CD4-positive, alpha-beta memory T cell (primary cell): ENCODE measurements at regions not wholly inside any gene's neighbourhood (a gene's known extent, or its start where the extent isn't known, plus 50 kb on each side); places are given as distances from the start of the nearest gene placed in this dataset.

ENCODE experiments used
- CTCF ChIA-PET: fragments of 350-600 bp; sonication (Branson Sonifier 250); formaldehyde crosslinking; loops from one replicate; lab custom pipeline; 2021; ENCODE audit warnings: inconsistent platforms; ENCODE audit not compliant: partially characterized antibody; lab: Charles Lee
- POLR2A ChIA-PET: fragments of 350-600 bp; sonication (Branson Sonifier 250); formaldehyde crosslinking; loops from one replicate; lab custom pipeline; 2021; ENCODE audit not compliant: partially characterized antibody; lab: Charles Lee
- DNase-seq, 5 donors: peaks; one replicate each; pipeline versions ENCODE4 v3.0.0 to v3.0.0-alpha.2; 2020 to 2022; ENCODE audit warnings: mixed read lengths in 1 of 5
- H3K27ac ChIP-seq: one replicate; pipeline ENCODE4 v1.7.0; 2013; ENCODE audit warnings: low read depth, low read length
- H3K27me3 ChIP-seq: 2 replicates; pipeline ENCODE4 v1.7.0; 2013; ENCODE audit warnings: mild to moderate bottlenecking, low read length, moderate library complexity; ENCODE audit not compliant: insufficient read depth
- H3K36me3 ChIP-seq: 2 replicates; pipeline ENCODE4 v1.7.0; 2013; ENCODE audit warnings: mild to moderate bottlenecking, low read length, moderate library complexity; ENCODE audit not compliant: insufficient read depth
- H3K4me1 ChIP-seq: 2 replicates; pipeline ENCODE4 v1.7.0; 2013; ENCODE audit warnings: mild to moderate bottlenecking, low read length, moderate library complexity; ENCODE audit not compliant: insufficient read depth
- H3K4me3 ChIP-seq, 2 donors: one replicate each; pipeline ENCODE4 v1.7.0; 2013; ENCODE audit warnings: low read length in 2 of 2, mild to moderate bottlenecking in 1 of 2
- H3K9me3 ChIP-seq, 2 donors: one replicate each; pipeline ENCODE4 v1.7.0; 2013; ENCODE audit warnings: low read length in 2 of 2, control low read depth in 1 of 2; ENCODE audit not compliant: control insufficient read depth in 1 of 2
- H3K27ac Mint-ChIP-seq, 7 donors: one replicate each; pipeline ENCODE4 v1.8.0; 2020 to 2021; ENCODE audit warnings: mixed read lengths in 7 of 7, mild to moderate bottlenecking in 6 of 7, inconsistent platforms in 3 of 7, moderate library complexity in 3 of 7
- H3K27me3 Mint-ChIP-seq, 2 donors: one replicate each; pipeline ENCODE4 v1.8.0; 2020 to 2021; ENCODE audit warnings: mixed read lengths in 2 of 2
- H3K36me3 Mint-ChIP-seq, 2 donors: one replicate each; pipeline ENCODE4 v1.8.0; 2020 to 2021; ENCODE audit warnings: mixed read lengths in 2 of 2, inconsistent platforms in 1 of 2, mild to moderate bottlenecking in 1 of 2
- H3K4me1 Mint-ChIP-seq, 4 donors: one replicate each; pipeline ENCODE4 v1.8.0; 2020 to 2021; ENCODE audit warnings: mixed read lengths in 4 of 4, mild to moderate bottlenecking in 1 of 4
- H3K4me3 Mint-ChIP-seq, 8 donors: one replicate each; pipeline ENCODE4 v1.8.0; 2020 to 2021; ENCODE audit warnings: mixed read lengths in 8 of 8, mild to moderate bottlenecking in 7 of 8, moderate library complexity in 6 of 8, inconsistent platforms in 3 of 8
- H3K9me3 Mint-ChIP-seq, 8 donors: one replicate each; pipeline ENCODE4 v1.8.0; 2020 to 2021; ENCODE audit warnings: mixed read lengths in 8 of 8, mild to moderate bottlenecking in 5 of 8, inconsistent platforms in 3 of 8, moderate library complexity in 1 of 8
- intact Hi-C: fragments of 100-400 bp; cut with micrococcal nuclease; formaldehyde crosslinking; loops from one replicate; pipeline ENCODE4 v1.15.1; 2023

DNA sequence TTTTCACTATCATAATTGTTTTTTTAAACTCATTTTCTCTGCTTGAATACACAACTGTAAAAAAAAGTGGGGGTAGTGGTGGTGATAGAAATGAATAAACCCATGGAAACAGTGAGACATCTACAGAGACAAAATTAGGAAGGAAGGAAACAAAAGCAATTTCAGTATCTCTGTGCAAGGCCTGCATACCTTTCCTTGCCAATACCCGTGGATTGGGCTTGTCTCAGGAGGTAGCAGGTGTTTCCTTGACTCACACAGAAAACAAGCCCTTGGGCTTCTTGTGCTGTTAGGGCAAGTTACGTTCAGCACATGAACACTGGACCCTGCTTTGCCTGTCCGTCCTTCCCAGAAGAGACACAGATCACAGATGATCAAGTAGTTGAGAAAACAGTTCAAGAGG, 372.2 kb downstream of the ZSWIM6 start:
- Mint-ChIP-seq H3K27ac (no peak overlapping the region), H3K27me3 (peaks cover 6 to 11% of the 10 kb centered on the region in 2 donors), H3K36me3 (no peaks in the 10 kb centered on the region), H3K4me3 (no peak overlapping the region), H3K9me3 (peaks cover 0 to 5% (median 0%) of the 10 kb centered on the region in 8 donors), H3K4me1 (no peaks in the 10 kb centered on the region)
- intact Hi-C loops, result no loop called here
- DNase-seq, result no peak
- H3K4me3 ChIP-seq, result no peak overlapping the region
- no peak overlapping the region for H3K27ac ChIP-seq
- H3K9me3 ChIP-seq, result no peaks in the 10 kb centered on the region
- POLR2A ChIA-PET, result no interaction called here
- CTCF ChIA-PET, result no interaction called here
- no peaks in the 10 kb centered on the region for H3K4me1 ChIP-seq
- H3K36me3 ChIP-seq, result no peaks in the 10 kb centered on the region
- H3K27me3 ChIP-seq, result no peaks in the 10 kb centered on the region

DNA sequence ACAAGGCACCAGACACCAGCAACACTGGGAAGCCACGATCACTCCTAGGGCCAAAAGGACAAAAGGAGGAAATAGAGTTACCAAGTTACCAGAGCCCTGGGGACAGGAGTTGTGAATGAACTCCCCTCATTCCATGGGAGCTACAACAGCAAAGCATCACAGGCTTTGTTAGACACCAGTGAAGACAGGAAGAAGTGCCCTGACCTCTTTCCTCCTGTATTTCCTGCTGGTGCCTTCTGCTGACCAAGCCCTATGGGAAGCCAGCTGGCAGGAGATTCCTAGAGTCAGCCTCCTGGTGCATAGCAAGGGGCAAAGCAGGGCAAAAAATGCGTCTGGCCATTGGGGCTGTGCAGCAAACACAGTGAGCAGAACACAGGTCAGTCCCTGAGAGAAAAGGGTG, 374.7 kb downstream of the ZSWIM6 start:
- Mint-ChIP-seq H3K36me3 (no peaks in the 10 kb centered on the region), H3K27ac (no peak overlapping the region), H3K4me1 (no peaks in the 10 kb centered on the region), H3K4me3 (no peak overlapping the region), H3K27me3 (peaks cover 6 to 8% of the 10 kb centered on the region in 2 donors), H3K9me3 (peaks cover 0 to 14% (median 4%) of the 10 kb centered on the region in 8 donors)
- DNase-seq, result no peak
- Histone ChIP-seq H3K36me3 (no peaks in the 10 kb centered on the region), H3K27ac (no peak overlapping the region), H3K27me3 (no peaks in the 10 kb centered on the region), H3K4me3 (no peak overlapping the region), H3K4me1 (no peaks in the 10 kb centered on the region), H3K9me3 (no peaks in the 10 kb centered on the region)
- POLR2A ChIA-PET, result no interaction called here
- CTCF ChIA-PET, result no interaction called here
- intact Hi-C loops, result no loop called here

DNA sequence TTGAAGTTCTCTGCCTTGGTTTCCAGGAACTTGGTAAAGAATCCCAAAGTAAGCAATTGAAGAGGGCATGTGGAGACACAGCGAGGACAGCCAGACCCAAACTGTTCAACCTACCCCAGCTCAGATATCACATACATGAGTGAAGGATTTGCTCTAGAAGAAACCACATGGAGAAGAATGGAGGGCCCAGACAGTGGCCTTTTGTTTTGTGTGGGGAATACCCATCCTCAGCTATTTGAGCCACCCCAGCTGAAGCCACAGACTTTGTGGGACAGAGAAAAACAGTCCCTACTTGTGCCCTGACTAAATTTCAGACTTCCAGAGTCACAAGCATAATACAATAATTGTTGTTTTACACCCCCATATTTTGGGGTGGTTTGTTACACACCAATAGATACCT, 387.1 kb downstream of the ZSWIM6 start:
- no peaks in the 10 kb centered on the region for H3K27me3 ChIP-seq
- H3K27ac ChIP-seq, result no peak overlapping the region
- Mint-ChIP-seq H3K4me1 (no peaks in the 10 kb centered on the region), H3K9me3 (peaks cover 0 to 13% (median 4%) of the 10 kb centered on the region in 8 donors), H3K36me3 (no peaks in the 10 kb centered on the region), H3K4me3 (no peak overlapping the region), H3K27me3 (peaks cover 2 to 4% of the 10 kb centered on the region in 2 donors), H3K27ac (no peak overlapping the region)
- no peaks in the 10 kb centered on the region for H3K4me1 ChIP-seq
- intact Hi-C loops, result no loop called here
- ChIA-PET POLR2A (no interaction called here), CTCF (no interaction called here)
- no peak overlapping the region for H3K4me3 ChIP-seq
- no peaks in the 10 kb centered on the region for H3K36me3 ChIP-seq
- H3K9me3 ChIP-seq, result no peaks in the 10 kb centered on the region
- DNase-seq, result no peak

DNA sequence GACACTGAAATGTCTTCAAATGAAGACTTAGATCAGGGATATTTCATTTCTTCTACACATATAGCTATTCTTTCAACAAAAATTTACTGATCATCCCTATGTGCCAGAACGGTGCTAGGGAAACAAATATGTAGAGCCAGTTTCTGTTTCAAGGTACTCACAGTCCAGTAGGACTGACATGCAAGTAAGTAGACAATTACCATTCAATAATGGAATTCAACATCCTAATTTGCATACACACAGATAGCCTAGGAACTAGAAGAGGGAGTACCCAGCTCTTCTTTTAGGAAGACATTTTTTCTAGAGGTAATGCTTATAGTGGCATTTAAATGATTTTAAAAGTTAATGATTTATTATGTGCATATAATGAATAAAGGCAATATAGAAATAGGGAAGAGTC, 388.8 kb downstream of the ZSWIM6 start:
- ChIA-PET CTCF (no interaction called here), POLR2A (no interaction called here)
- Histone ChIP-seq H3K27me3 (peaks cover 4% of the 10 kb centered on the region), H3K4me1 (no peaks in the 10 kb centered on the region), H3K36me3 (no peaks in the 10 kb centered on the region), H3K9me3 (no peaks in the 10 kb centered on the region), H3K27ac (no peak overlapping the region), H3K4me3 (no peak overlapping the region)
- H3K27ac Mint-ChIP-seq, result no peak overlapping the region
- no peak overlapping the region for H3K4me3 Mint-ChIP-seq
- intact Hi-C loops, result no loop called here
- no peak for DNase-seq
- peaks cover 0 to 13% (median 4%) of the 10 kb centered on the region in 8 donors for H3K9me3 Mint-ChIP-seq
- H3K4me1 Mint-ChIP-seq, result no peaks in the 10 kb centered on the region
- H3K27me3 Mint-ChIP-seq, result peaks cover 3 to 4% of the 10 kb centered on the region in 2 donors
- no peaks in the 10 kb centered on the region for H3K36me3 Mint-ChIP-seq

DNA sequence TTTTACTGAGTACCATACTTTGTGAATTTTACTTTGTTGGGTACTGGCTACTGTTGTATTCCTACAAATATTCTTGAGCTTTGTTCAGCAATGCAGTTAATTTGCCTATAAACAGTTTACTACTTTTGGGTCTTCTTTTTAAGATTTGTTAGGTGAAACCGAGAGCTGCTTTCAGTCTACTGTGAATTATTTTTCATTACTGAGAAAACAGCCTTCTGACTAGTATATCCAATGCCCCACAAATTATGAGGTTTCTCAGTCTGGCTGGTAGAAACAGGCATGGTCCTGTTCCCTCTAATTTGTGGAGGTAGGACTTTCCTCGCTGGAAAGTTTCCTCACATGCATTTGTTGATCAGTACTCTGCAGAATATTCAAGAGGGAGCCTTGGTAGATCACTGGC, 392.0 kb downstream of the ZSWIM6 start:
- H3K4me3 ChIP-seq, result no peak overlapping the region
- no peaks in the 10 kb centered on the region for H3K4me1 Mint-ChIP-seq
- peaks cover 4% of the 10 kb centered on the region for H3K27me3 ChIP-seq
- H3K27ac ChIP-seq, result no peak overlapping the region
- no peak for DNase-seq
- H3K36me3 ChIP-seq, result no peaks in the 10 kb centered on the region
- intact Hi-C loops, result no loop called here
- H3K9me3 Mint-ChIP-seq, result peaks cover 0 to 13% (median 5%) of the 10 kb centered on the region in 8 donors
- no peaks in the 10 kb centered on the region for H3K9me3 ChIP-seq
- POLR2A ChIA-PET, result no interaction called here
- H3K4me1 ChIP-seq, result no peaks in the 10 kb centered on the region
- no peak overlapping the region for H3K4me3 Mint-ChIP-seq
- H3K27me3 Mint-ChIP-seq, result peaks cover 0 to 3% of the 10 kb centered on the region in 2 donors
- H3K36me3 Mint-ChIP-seq, result no peaks in the 10 kb centered on the region
- CTCF ChIA-PET, result no interaction called here
- H3K27ac Mint-ChIP-seq, result no peak overlapping the region

DNA sequence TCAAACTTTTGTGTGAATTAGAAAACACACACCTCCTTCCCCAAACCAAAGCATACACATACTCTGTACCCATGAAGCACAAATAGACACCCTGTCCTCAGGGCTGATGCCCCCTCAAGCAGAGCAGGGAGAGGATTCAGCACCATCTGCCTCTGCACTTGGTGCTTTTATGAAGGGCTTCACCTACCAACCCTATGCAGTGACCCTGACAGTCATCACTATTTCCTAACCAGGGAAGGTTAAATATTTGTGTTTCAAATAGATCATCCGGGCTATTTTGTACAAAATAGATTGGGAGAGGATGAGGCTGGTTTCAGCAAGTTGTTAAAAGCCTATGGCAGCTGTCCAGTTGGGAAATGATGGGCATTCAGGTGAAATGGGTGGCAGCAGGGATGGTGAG, 396.2 kb downstream of the ZSWIM6 start:
- Histone ChIP-seq H3K36me3 (no peaks in the 10 kb centered on the region), H3K27me3 (peaks cover 4% of the 10 kb centered on the region), H3K9me3 (no peaks in the 10 kb centered on the region), H3K4me3 (no peak overlapping the region), H3K4me1 (no peaks in the 10 kb centered on the region), H3K27ac (no peak overlapping the region)
- POLR2A ChIA-PET, result no interaction called here
- intact Hi-C loops, result no loop called here
- DNase-seq, result no peak
- CTCF ChIA-PET, result no interaction called here
- Mint-ChIP-seq H3K4me3 (no peak overlapping the region), H3K36me3 (no peaks in the 10 kb centered on the region), H3K9me3 (peaks cover 0 to 6% (median 1%) of the 10 kb centered on the region in 8 donors), H3K4me1 (no peaks in the 10 kb centered on the region), H3K27me3 (peaks cover 6 to 14% of the 10 kb centered on the region in 2 donors), H3K27ac (no peak overlapping the region)

DNA sequence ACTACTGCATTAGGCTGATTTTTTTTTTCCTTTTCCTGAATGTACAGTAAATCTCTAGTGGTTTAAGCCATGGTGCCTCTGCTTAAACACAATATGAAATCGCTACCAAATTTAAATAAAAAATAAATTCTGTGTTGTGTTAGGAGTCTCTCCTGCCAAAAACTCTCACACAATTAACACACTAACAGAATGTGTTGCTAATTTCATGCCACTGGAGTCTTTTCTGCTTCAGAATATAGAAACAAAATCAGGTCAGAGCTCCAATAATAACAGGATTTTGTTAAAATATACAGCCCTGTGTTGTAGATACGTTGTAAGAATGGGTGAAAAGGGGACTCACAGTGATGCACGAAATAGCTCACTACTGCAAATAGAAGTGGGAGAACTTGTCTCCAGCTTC, 398.8 kb downstream of the ZSWIM6 start:
- no peaks in the 10 kb centered on the region for H3K36me3 Mint-ChIP-seq
- no peaks in the 10 kb centered on the region for H3K9me3 ChIP-seq
- H3K4me1 Mint-ChIP-seq, result no peaks in the 10 kb centered on the region
- DNase-seq, result no peak
- no peaks in the 10 kb centered on the region for H3K36me3 ChIP-seq
- H3K9me3 Mint-ChIP-seq, result peaks cover 0 to 4% (median 0%) of the 10 kb centered on the region in 8 donors
- no peak overlapping the region for H3K4me3 Mint-ChIP-seq
- no peaks in the 10 kb centered on the region for H3K4me1 ChIP-seq
- no peak overlapping the region for H3K27ac Mint-ChIP-seq
- CTCF ChIA-PET, result no interaction called here
- no peaks in the 10 kb centered on the region for H3K27me3 ChIP-seq
- H3K27me3 Mint-ChIP-seq, result peaks cover 6 to 12% of the 10 kb centered on the region in 2 donors
- H3K4me3 ChIP-seq, result no peak overlapping the region
- no peak overlapping the region for H3K27ac ChIP-seq
- POLR2A ChIA-PET, result no interaction called here
- intact Hi-C loops, result no loop called here
